ENCODE measurements at regions not wholly inside any gene's neighbourhood (a gene's known extent, or its start where the extent isn't known, plus 50 kb on each side); places are given as distances from the start of the nearest gene placed in this dataset.

DNA sequence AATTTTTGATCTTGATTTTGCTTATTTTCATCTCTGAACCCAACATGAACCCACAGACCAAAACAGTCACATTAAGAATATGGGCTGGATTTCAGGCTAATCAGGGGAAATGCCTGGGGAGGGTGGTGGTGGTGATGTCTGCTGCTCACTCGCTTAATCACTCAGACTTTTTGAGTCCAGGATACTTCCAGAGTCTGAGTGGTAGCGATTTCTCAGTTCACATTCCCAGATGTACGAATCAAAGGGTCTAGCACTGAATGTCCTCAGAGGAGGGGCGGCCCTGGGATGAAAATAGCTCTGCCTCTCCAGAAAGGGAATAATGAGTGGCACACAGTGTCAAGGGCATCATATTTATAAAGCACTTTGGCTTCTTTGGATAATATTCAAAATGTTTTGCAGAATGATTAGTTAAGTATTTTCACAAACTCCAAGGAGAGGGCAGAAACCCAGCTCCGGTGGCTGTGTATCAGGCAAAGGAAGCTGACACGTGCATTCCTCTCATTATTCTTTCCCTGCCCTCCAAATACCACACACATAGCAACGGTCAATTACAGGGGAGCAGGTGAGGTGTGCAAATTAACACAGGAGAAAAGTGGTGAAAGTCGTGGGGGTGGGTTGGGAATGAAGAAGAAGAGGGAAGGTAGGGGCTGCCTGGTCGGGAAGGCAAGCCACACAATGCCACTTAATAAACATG lies 345.2 kb upstream of the RSPO3 start:
- Histone ChIP-seq H3K4me3 (ENCODE audit: low read length) (no peak overlapping the region), H3K4me1 (ENCODE audit: control insufficient read depth, insufficient read depth, low read length) (no peaks in the 10 kb centered on the region)
- WGBS (ENCODE audit: insufficient coverage, low lambda C conversion rate) = 43% methylated on average over 3 of the region's 9 CpGs

DNA sequence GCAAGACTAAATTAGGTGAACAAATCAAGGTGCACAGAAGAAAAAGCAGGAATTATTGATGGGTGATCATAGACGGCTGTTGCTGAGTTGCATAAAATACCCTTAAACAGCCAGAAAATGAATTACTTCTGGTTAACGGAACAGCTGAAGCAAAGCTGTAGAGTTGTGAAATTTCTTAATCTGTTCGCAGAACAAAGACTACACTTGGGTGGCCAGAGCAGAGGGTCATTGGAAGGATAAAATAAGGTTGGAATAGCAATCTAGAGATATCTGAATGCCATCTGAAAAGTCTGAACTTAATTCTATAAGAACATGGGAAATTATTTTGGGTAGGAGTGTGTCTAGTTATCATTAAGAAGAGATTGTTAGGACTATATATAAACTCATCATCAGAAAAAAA lies 339.1 kb upstream of the RSPO3 start:
- H3K4me1 ChIP-seq (ENCODE audit: control insufficient read depth, insufficient read depth, low read length) = no peaks in the 10 kb centered on the region
- no peaks in the 10 kb centered on the region for H3K36me3 ChIP-seq (ENCODE audit: control insufficient read depth, insufficient read depth, low read length)
- no peaks in the 10 kb centered on the region for H3K27me3 ChIP-seq (ENCODE audit: control insufficient read depth, insufficient read depth, low read length)
- no peak overlapping the region for H3K4me3 ChIP-seq (ENCODE audit: low read length)
- no peaks in the 10 kb centered on the region for H3K9me3 ChIP-seq (ENCODE audit: control insufficient read depth, low read depth, low read length)
- WGBS (ENCODE audit: insufficient coverage, low lambda C conversion rate) = 96% methylated on average over 3 of the region's 3 CpGs
- DNase-seq = no peak
- H3K27ac ChIP-seq (ENCODE audit: low read length) = no peak overlapping the region

More for the DNA sequence above, 345.2 kb upstream of the RSPO3 start:
- no peaks in the 10 kb centered on the region for H3K9me3 ChIP-seq (ENCODE audit: control insufficient read depth, low read depth, low read length)
- H3K36me3 ChIP-seq (ENCODE audit: control insufficient read depth, insufficient read depth, low read length) = no peaks in the 10 kb centered on the region
- DNase-seq = no peak
- no peak overlapping the region for H3K27ac ChIP-seq (ENCODE audit: low read length)
- H3K27me3 ChIP-seq (ENCODE audit: control insufficient read depth, insufficient read depth, low read length) = no peaks in the 10 kb centered on the region

GRCh38 chr6:126781582-126781981 lies 336.9 kb upstream of the RSPO3 start:
- no peak overlapping the region for H3K27ac ChIP-seq (ENCODE audit: low read length)
- no CpG with 5 or more reads among the region's 2 CpGs for WGBS (ENCODE audit: insufficient coverage, low lambda C conversion rate)
- H3K27me3 ChIP-seq (ENCODE audit: control insufficient read depth, insufficient read depth, low read length) = no peaks in the 10 kb centered on the region
- H3K4me1 ChIP-seq (ENCODE audit: control insufficient read depth, insufficient read depth, low read length) = no peaks in the 10 kb centered on the region
- no peaks in the 10 kb centered on the region for H3K36me3 ChIP-seq (ENCODE audit: control insufficient read depth, insufficient read depth, low read length)
- no peak overlapping the region for H3K4me3 ChIP-seq (ENCODE audit: low read length)
- no peak for DNase-seq
- H3K9me3 ChIP-seq (ENCODE audit: control insufficient read depth, low read depth, low read length) = no peaks in the 10 kb centered on the region

GRCh38 chr6:126784161-126784790 lies 334.2 kb upstream of the RSPO3 start:
- Histone ChIP-seq H3K27ac (ENCODE audit: low read length) (no peak overlapping the region), H3K36me3 (ENCODE audit: control insufficient read depth, insufficient read depth, low read length) (no peaks in the 10 kb centered on the region), H3K4me1 (ENCODE audit: control insufficient read depth, insufficient read depth, low read length) (no peaks in the 10 kb centered on the region), H3K9me3 (ENCODE audit: control insufficient read depth, low read depth, low read length) (no peaks in the 10 kb centered on the region), H3K4me3 (ENCODE audit: low read length) (no peak overlapping the region), H3K27me3 (ENCODE audit: control insufficient read depth, insufficient read depth, low read length) (no peaks in the 10 kb centered on the region)
- no peak for DNase-seq
- WGBS (ENCODE audit: insufficient coverage, low lambda C conversion rate) = no CpG with 5 or more reads among the region's 2 CpGs

DNA sequence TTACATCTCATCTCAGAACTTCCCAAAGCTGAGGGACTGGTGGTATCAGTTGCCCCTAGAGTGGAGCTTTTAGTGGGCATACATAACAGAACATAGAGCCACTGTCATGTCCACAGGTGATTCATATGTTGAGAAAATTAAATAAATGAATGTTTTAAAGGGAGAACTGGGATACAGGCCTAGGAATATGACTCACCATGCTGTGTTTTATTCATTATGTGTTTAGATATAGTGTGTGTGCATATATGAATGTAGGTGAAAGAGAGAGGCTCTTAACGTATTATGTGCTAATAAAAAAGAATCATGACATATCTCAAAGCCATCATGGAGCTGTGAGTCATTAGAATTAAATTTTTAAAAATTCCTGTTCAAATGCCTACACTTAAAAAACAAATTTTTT lies 332.2 kb upstream of the RSPO3 start:
- WGBS (ENCODE audit: insufficient coverage, low lambda C conversion rate) = no CpG with 5 or more reads among the region's 1 CpG
- Histone ChIP-seq H3K27me3 (ENCODE audit: control insufficient read depth, insufficient read depth, low read length) (no peaks in the 10 kb centered on the region), H3K27ac (ENCODE audit: low read length) (no peak overlapping the region), H3K4me3 (ENCODE audit: low read length) (no peak overlapping the region), H3K9me3 (ENCODE audit: control insufficient read depth, low read depth, low read length) (no peaks in the 10 kb centered on the region), H3K36me3 (ENCODE audit: control insufficient read depth, insufficient read depth, low read length) (no peaks in the 10 kb centered on the region), H3K4me1 (ENCODE audit: control insufficient read depth, insufficient read depth, low read length) (no peaks in the 10 kb centered on the region)
- no peak for DNase-seq

DNA sequence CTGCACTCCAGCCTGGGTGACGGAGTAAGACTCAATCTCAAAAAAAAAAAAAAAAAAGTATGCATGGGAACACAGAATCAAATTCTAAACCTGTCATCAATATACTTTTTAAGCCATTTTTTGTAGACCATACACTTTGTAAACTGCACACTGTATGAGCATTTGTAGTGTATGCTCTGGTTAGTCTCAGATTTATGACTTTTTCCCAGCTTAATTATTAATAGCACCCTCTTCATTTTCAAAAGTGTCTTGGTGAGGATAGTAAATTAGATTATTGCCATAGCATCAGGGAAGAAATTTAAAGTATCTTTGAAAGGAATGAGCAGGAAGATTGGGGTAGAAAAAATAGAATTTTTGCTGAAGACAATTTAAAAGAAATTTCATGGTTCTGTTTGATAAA lies 330.8 kb upstream of the RSPO3 start:
- DNase-seq = no peak
- no peaks in the 10 kb centered on the region for H3K36me3 ChIP-seq (ENCODE audit: control insufficient read depth, insufficient read depth, low read length)
- no peaks in the 10 kb centered on the region for H3K4me1 ChIP-seq (ENCODE audit: control insufficient read depth, insufficient read depth, low read length)
- no peak overlapping the region for H3K4me3 ChIP-seq (ENCODE audit: low read length)
- no peak overlapping the region for H3K27ac ChIP-seq (ENCODE audit: low read length)
- no peaks in the 10 kb centered on the region for H3K27me3 ChIP-seq (ENCODE audit: control insufficient read depth, insufficient read depth, low read length)
- WGBS (ENCODE audit: insufficient coverage, low lambda C conversion rate) = no CpG with 5 or more reads among the region's 1 CpG
- H3K9me3 ChIP-seq (ENCODE audit: control insufficient read depth, low read depth, low read length) = no peaks in the 10 kb centered on the region

DNA sequence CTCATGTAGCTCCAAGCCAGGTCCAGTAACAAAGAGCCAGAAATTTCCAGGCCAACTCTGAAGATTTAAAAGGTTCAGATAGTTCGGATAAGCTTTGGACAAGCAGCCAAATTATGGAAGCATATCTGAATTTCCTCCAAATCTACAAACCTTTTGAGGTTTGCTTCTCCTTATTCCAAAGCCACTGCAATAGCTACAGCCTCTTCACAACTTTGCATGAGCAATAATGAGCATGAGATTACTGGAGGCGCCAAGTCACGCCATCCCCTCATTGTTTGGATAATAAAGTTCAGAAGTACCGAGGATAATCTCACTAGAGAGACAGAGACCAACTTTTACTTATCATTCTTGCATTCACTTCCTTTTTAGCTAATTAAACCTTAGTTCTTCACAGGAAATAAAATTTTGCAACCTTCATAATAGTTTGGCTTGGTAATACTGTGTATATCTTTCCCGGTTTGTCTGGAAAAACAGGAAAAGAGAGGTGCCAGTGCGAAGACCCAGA lies 329.6 kb upstream of the RSPO3 start:
- Histone ChIP-seq H3K4me1 (ENCODE audit: control insufficient read depth, insufficient read depth, low read length) (no peaks in the 10 kb centered on the region), H3K36me3 (ENCODE audit: control insufficient read depth, insufficient read depth, low read length) (no peaks in the 10 kb centered on the region), H3K27ac (ENCODE audit: low read length) (no peak overlapping the region), H3K27me3 (ENCODE audit: control insufficient read depth, insufficient read depth, low read length) (no peaks in the 10 kb centered on the region), H3K9me3 (ENCODE audit: control insufficient read depth, low read depth, low read length) (no peaks in the 10 kb centered on the region), H3K4me3 (ENCODE audit: low read length) (no peak overlapping the region)
- 40% methylated on average over 1 of the region's 6 CpGs for WGBS (ENCODE audit: insufficient coverage, low lambda C conversion rate)
- no peak for DNase-seq

DNA sequence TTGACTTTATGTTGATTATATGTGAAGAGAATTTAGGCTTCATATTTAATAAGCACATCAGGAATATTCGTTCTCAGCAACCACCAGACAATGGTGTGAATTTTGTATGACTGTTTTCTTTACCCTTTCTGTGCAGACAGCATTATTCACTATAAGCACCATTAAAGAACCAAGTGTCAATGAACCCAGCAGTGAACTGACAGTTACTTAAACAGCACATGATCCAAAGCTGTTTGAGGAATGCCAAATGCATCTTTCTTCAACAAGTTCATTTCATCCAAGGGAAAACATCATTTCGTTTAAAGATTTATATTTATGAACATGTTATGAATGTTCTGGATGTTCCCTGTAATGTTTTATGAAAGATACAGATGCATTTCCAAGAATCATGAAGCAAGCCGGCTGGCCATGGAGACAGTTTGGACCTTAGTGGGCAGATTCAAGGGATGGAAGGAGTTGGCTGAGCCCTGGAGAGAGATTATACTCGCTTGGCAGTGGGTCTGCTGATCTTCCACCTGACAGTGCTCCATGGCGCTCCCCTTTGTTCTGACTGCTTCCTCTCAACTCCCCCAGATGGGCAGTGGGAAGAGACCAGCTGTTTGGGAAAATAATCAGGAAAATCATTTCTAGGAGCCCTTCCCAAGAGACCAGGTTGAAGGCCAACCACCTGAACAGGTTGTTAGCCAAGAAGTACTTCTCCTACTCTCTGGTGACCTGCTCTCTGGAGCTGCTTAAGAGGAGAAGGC lies 326.0 kb upstream of the RSPO3 start:
- DNase-seq = no peak
- WGBS (ENCODE audit: insufficient coverage, low lambda C conversion rate) = no CpG with 5 or more reads among the region's 5 CpGs
- no peak overlapping the region for H3K27ac ChIP-seq (ENCODE audit: low read length)
- no peaks in the 10 kb centered on the region for H3K4me1 ChIP-seq (ENCODE audit: control insufficient read depth, insufficient read depth, low read length)
- H3K27me3 ChIP-seq (ENCODE audit: control insufficient read depth, insufficient read depth, low read length) = no peaks in the 10 kb centered on the region
- no peaks in the 10 kb centered on the region for H3K9me3 ChIP-seq (ENCODE audit: control insufficient read depth, low read depth, low read length)
- no peak overlapping the region for H3K4me3 ChIP-seq (ENCODE audit: low read length)
- H3K36me3 ChIP-seq (ENCODE audit: control insufficient read depth, insufficient read depth, low read length) = no peaks in the 10 kb centered on the region

- Histone ChIP-seq H3K4me1 (ENCODE audit: control insufficient read depth, insufficient read depth, low read length) (no peaks in the 10 kb centered on the region), H3K9me3 (ENCODE audit: control insufficient read depth, low read depth, low read length) (no peaks in the 10 kb centered on the region), H3K4me3 (ENCODE audit: low read length) (no peak overlapping the region), H3K27ac (ENCODE audit: low read length) (no peak overlapping the region), H3K27me3 (ENCODE audit: control insufficient read depth, insufficient read depth, low read length) (no peaks in the 10 kb centered on the region), H3K36me3 (ENCODE audit: control insufficient read depth, insufficient read depth, low read length) (no peaks in the 10 kb centered on the region)
- DNase-seq = no peak
Measured at GRCh38 chr6:126795161-126795560, 323.3 kb upstream of the RSPO3 start.

DNA sequence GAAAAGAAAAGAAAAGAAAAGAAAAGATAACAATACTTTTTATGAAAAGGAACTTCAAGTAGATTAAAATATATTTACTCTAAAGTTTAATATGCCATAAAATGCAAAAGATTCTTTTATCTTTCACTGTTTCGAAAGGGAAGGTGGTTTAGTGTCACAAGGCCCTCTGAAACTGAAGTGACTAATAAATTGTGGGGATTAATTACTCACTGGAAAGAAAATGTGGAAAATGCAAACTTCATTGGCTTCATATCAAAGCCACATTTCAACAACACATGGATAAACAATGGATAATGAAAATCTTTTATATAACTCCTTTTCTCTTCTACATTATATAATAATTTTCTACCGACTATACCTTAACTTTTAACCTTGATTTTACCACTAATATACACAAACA lies 320.5 kb upstream of the RSPO3 start:
- Histone ChIP-seq H3K4me1 (ENCODE audit: control insufficient read depth, insufficient read depth, low read length) (no peaks in the 10 kb centered on the region), H3K36me3 (ENCODE audit: control insufficient read depth, insufficient read depth, low read length) (no peaks in the 10 kb centered on the region), H3K27me3 (ENCODE audit: control insufficient read depth, insufficient read depth, low read length) (no peaks in the 10 kb centered on the region), H3K27ac (ENCODE audit: low read length) (no peak overlapping the region), H3K4me3 (ENCODE audit: low read length) (no peak overlapping the region), H3K9me3 (ENCODE audit: control insufficient read depth, low read depth, low read length) (no peaks in the 10 kb centered on the region)
- no peak for DNase-seq
- 85% methylated on average over 2 of the region's 2 CpGs for WGBS (ENCODE audit: insufficient coverage, low lambda C conversion rate)

Measured in large intestine (tissue), 3 donors.